Urothelium cell line (cell line): ENCODE measurements at regions not wholly inside any gene's neighbourhood (a gene's known extent, or its start where the extent isn't known, plus 50 kb on each side); places are given as distances from the start of the nearest gene placed in this dataset.
"Not testable (repeated sequence)": the region's sequence is repeated elsewhere in the genome, so short reads cannot be mapped to it uniquely, and the experiment has no call there.

Source experiments
- DNase-seq: peaks from one replicate; pipeline ENCODE4 v3.0.0; 2011; ENCODE audit warnings: low spot score, mixed read lengths
- FAIRE-seq: peaks from 2 replicates; lab custom pipeline; 2011; peaks lifted over from hg19 to GRCh38; lab: Jason Lieb, UNC

GRCh38 chr1:14421977-14422609 lies 176.4 kb upstream of the KAZN start:
- DNase-seq (no peak), FAIRE-seq (no peak)

DNA sequence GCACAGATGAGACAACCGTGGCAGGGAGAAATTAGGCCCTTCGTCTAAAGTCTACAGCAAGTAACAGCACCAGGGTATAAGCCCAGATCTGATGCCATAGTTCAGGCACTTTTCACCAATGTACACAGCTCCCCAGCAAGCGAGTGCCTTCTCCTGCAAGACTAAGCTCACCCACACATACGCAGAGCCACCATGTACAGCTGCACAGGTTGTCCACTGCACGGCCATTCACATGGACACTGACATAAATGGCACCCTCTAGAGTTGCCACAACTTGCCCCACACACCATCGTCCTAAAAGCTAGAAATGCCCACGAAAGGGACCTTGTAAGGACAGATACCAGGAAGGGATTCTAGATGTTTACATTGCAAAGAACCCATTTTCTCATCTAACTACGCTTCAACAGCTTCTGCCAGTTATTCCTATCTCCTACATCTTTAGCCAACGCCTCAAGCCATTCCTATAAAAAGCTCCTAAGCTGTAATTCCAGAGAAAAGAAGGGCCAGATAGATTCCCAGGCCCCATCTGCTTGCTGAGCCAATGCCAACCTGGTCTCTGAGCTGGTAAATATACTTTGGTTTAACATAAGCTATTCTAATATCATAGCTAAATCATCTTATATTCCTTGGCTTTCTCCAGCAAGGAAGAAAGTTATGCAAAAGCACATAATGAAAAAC lies 174.0 kb upstream of the KAZN start:
- DNase-seq (no peak), FAIRE-seq (no peak)

DNA sequence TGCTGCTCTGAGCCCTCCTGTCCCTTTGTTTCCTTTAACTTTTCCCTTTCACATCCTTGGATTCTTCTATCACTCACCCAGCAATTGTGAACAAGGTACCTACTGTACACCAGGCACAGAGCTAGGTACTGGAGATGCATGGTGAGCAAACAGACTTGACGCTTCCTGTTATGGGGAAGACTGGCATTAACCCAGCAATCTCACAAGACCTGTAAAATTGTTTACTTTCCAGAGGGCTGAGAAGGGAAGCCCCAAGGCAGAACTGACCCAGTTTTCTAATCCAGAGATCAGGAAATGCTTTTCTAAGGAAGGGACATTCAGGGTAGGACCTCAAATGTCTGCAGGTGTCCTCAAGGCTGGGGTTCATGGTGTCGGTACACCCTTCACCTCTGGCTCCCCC lies 171.6 kb upstream of the KAZN start:
- no peak for FAIRE-seq
- no peak for DNase-seq

DNA sequence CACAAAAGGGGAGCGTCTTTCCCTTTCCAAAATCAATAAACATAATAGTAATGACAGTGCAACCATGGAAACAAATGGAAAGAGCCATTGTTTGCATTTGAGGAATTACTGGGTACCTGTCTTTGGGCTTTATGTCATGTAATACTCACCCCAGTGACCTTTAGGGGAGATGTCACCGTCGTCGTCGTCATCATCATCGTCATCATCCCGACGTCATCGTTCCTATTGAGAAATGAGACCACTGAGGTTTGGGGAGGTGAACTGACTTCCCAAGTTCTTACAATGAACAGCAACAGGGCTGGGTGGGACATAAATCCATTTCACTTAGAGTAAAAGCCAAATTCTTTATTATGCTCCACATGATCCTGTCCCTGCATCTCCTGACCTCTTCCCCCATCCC lies 168.9 kb upstream of the KAZN start:
- DNase-seq, result no peak
- no peak for FAIRE-seq

DNA sequence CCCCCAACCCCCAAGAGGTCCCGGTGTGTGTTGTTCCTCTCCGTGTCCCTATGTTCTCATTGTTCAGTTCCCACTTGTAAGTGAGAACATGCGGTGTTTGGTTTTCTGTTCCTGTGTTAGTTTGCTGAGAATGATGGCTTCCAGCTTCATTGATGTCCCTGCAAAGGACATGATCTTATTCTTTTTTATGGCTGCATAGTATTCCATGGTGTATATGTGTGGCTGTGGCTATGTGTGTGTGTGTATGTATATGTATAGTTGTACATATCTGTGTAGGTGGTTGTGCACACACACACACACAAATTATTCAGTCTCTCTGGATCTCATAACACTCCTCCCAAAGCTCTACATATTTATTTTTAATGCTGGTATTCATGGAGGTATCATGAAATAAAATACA lies 165.8 kb upstream of the KAZN start:
- not testable (repeated sequence) for DNase-seq, FAIRE-seq

- FAIRE-seq, result no peak
- no peak for DNase-seq
Measured at GRCh38 chr1:14435368-14436023, 163.0 kb upstream of the KAZN start.

DNA sequence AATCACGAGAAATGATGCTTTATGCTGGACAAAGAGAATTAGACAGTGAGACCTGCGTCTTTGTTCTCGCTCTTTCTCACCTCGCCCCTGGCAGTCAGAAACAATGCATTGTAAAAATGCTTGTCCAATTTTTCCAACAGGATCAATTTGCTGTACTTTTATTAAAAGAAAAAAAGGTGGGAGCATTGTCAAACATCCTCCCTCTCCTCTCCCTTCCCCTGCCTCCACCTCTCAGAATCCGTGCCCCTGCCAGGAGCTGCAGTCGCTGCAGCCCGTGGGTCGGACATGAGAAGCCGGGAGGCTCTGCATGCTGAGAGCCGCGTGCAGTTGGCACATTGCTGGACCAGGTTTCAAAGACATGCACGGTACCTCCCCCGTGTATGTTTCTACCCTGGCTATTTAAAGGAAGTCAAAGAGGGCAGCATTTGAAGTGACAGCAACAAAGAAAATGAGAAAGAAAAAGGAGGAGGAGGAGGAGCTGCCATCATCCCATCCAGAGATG lies 161.0 kb upstream of the KAZN start:
- no peak for DNase-seq
- peak; percentile 42 for FAIRE-seq

- no peak for FAIRE-seq
- DNase-seq, result no peak
Measured at GRCh38 chr1:14438127-14438769, 160.2 kb upstream of the KAZN start.

GRCh38 chr1:14439015-14439414 lies 159.5 kb upstream of the KAZN start:
- no peak for DNase-seq

GRCh38 chr1:14440166-14440565 lies 158.3 kb upstream of the KAZN start:
- DNase-seq (no peak), FAIRE-seq (no peak)

More at GRCh38 chr1:14439015-14439414, 159.5 kb upstream of the KAZN start:
- no peak for FAIRE-seq

- no peak for FAIRE-seq
- DNase-seq, result no peak
Measured at GRCh38 chr1:14440731-14441130, 157.8 kb upstream of the KAZN start.

- DNase-seq (peak; percentile 50), FAIRE-seq (no peak)
Measured at GRCh38 chr1:14441302-14441741, 157.2 kb upstream of the KAZN start.

- DNase-seq (no peak), FAIRE-seq (no peak)
Measured at GRCh38 chr1:14442669-14443068, 155.8 kb upstream of the KAZN start.

DNA sequence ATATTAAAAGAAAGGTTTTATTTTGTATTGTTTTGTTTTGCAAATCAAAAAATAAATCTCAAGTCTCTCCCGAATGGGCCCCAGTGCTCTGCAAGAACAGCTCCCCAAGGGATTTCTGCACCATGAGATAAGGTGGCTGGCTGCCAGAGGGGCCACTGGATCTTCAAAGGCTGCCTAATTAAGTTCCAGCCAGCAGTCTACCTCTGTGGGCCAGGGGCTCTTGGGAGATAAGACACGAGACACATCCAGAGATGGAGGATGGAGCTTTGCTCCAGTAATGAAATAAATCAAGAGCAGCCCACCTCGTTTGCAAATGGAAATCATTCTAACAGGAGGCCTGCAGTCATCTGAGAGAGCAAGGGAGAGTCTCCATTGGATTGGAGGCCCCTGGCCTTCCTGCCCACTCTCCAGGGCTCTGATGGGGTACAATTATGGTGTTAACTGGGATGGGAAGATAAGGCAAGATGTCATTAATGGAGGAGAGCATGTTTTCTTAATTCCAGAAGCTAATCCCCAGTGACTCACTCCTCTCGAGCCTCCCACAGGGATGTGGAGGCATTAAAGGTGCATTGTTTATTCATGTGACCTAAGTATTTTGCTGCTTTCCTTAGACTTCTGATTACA lies 155.2 kb upstream of the KAZN start:
- peak; percentile 58 for DNase-seq
- no peak for FAIRE-seq

- DNase-seq, result no peak
- FAIRE-seq, result no peak
Measured at GRCh38 chr1:14451217-14451616, 147.3 kb upstream of the KAZN start.

GRCh38 chr1:14452551-14452950 lies 145.9 kb upstream of the KAZN start:
- no peak for DNase-seq
- no peak for FAIRE-seq

DNA sequence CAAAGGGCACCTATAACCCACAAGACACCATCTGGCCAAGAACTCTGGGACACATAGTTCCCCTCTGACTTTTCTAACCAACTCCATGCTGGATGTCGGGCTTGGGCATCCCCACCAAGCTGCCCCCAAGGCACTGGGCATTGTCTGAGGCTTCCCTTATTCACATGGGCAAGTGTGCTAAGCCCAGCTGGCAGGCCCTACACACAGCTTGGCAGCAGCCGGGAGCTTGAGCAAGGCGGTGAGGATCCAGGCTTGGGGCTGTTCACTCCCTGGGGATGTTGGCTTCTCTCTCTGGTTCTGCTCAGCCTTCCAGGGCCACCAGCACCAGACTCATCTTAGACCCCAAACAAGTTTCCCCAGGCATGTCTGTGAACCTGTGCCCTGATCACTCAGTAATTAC lies 138.3 kb upstream of the KAZN start:
- FAIRE-seq (no peak), DNase-seq (no peak)

DNA sequence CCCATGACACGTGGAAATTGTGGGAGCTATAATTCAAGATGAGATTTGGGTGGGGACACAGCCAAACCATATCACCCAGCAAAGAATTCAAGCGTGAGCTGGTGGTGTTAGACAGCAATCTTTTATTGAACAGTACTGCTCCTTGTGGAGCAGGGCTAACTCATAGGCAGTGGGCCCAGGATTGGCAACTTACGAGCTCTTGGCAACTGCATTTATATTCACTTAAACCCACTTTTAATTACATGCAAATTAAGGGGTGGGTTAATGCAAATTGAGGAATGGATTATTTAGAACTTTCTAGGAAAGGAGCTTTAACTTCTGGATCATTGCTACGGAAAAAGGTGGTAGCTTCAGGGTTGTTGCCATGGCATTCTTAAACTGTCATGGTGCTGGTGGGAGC lies 135.6 kb upstream of the KAZN start:
- FAIRE-seq (no peak), DNase-seq (no peak)

DNA sequence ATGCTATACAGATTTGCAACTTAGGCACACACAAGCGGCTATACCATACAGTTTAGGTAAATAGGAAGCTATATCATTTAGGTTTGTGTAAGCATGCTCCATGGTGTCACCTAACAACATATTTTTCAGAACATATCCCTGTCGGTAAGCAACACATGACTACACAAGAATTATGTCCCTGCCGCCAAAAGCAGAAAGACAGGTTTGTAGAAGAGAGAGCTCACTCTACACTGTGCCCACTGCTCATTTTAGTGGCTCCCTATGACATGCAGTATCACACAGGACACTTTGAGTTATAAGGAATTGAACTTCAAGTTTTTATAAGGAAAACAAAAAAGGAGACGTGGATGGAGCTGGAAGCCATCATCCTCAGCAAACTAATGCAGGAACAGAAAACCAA lies 132.5 kb upstream of the KAZN start:
- FAIRE-seq (no peak), DNase-seq (no peak)

DNA sequence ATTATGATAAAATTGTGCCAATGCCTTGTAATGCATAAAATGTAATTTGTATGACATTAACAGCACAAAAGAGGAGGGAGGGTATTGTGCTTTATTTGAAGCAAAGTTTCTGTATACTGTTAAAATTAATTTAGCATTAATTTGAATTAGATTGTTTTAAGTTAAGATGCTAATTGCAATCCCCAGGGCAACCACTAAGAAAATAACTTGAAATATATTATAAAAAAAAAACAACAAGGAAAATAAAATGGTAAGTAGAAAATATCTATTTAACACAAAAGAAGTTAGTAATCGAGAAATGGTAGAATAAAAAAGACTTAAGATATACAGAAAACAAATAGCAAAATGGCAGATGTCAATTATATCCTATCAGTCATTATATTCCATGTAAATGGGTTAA lies 131.4 kb upstream of the KAZN start:
- no peak for FAIRE-seq
- no peak for DNase-seq

- no peak for FAIRE-seq
- DNase-seq, result no peak
Measured at GRCh38 chr1:14468751-14469150, 129.7 kb upstream of the KAZN start.
